ENCODE measurements at regions not wholly inside any gene's neighbourhood (a gene's known extent, or its start where the extent isn't known, plus 50 kb on each side); places are given as distances from the start of the nearest gene placed in this dataset.
"Not testable (repeated sequence)": the region's sequence is repeated elsewhere in the genome, so short reads cannot be mapped to it uniquely, and the experiment has no call there.

- no peak for TF ChIP-seq CTCF (IDR thresholded peaks at IDR 0.05; ENCODE audit: insufficient read depth, low read depth, low read length)
- no peak for DNase-seq (ENCODE audit: low read depth)
- no peak overlapping the region for H3K4me3 ChIP-seq (ENCODE audit: low read depth, low read length)
Measured at GRCh38 chrX:45497290-45497689, 296.6 kb upstream of the DIPK2B start.

- peak; percentile 49 for DNase-seq (ENCODE audit: low read depth)
- TF ChIP-seq CTCF (IDR thresholded peaks at IDR 0.05; ENCODE audit: insufficient read depth, low read depth, low read length): no peak
- H3K4me3 ChIP-seq (ENCODE audit: low read depth, low read length): no peak overlapping the region
Measured at GRCh38 chrX:45485719-45486118, 285.0 kb upstream of the DIPK2B start.

- no peak for TF ChIP-seq CTCF (IDR thresholded peaks at IDR 0.05; ENCODE audit: insufficient read depth, low read depth, low read length)
- peak; percentile 95 for DNase-seq (ENCODE audit: low read depth)
- no peak overlapping the region for H3K4me3 ChIP-seq (ENCODE audit: low read depth, low read length)
Measured at GRCh38 chrX:45479835-45480422, 279.3 kb upstream of the DIPK2B start.

- no peak overlapping the region for H3K4me3 ChIP-seq (ENCODE audit: low read depth, low read length)
- TF ChIP-seq CTCF (IDR thresholded peaks at IDR 0.05; ENCODE audit: insufficient read depth, low read depth, low read length): no peak
- peak; percentile 88 for DNase-seq (ENCODE audit: low read depth)
Measured at GRCh38 chrX:45479196-45479834, 278.6 kb upstream of the DIPK2B start.

GRCh38 chrX:45472968-45473367, 272.3 kb upstream of the DIPK2B start:
- TF ChIP-seq CTCF (IDR thresholded peaks at IDR 0.05; ENCODE audit: insufficient read depth, low read depth, low read length): no peak
- peak; percentile 80 for DNase-seq (ENCODE audit: low read depth)
- no peak overlapping the region for H3K4me3 ChIP-seq (ENCODE audit: low read depth, low read length)

GRCh38 chrX:45467537-45467936, 266.9 kb upstream of the DIPK2B start:
- not testable (repeated sequence) for DNase-seq (ENCODE audit: low read depth); H3K4me3 ChIP-seq (ENCODE audit: low read depth, low read length)

- DNase-seq (ENCODE audit: low read depth): not testable (repeated sequence)
Measured at GRCh38 chrX:45455732-45456131, 255.1 kb upstream of the DIPK2B start.

GRCh38 chrX:45454290-45454689, 253.6 kb upstream of the DIPK2B start:
- H3K4me3 ChIP-seq (ENCODE audit: low read depth, low read length): no peak overlapping the region
- no peak for DNase-seq (ENCODE audit: low read depth)
- no peak for TF ChIP-seq CTCF (IDR thresholded peaks at IDR 0.05; ENCODE audit: insufficient read depth, low read depth, low read length)

More at GRCh38 chrX:45455732-45456131, 255.1 kb upstream of the DIPK2B start:
- not testable (repeated sequence) for H3K4me3 ChIP-seq (ENCODE audit: low read depth, low read length)
